NCI-H774 (cell line): ENCODE measurements at regions not wholly inside any gene's neighbourhood (a gene's known extent, or its start where the extent isn't known, plus 50 kb on each side); places are given as distances from the start of the nearest gene placed in this dataset.
A peak's percentile ranks its signal among the peaks of the same experiment; 100 is the strongest.
"Not testable (repeated sequence)": the region's sequence is repeated elsewhere in the genome, so short reads cannot be mapped to it uniquely, and the experiment has no call there.

Experiments used
- DNase-seq: peaks from one replicate; lab custom pipeline; 2025; lab: John Stamatoyannopoulos, UW

DNA sequence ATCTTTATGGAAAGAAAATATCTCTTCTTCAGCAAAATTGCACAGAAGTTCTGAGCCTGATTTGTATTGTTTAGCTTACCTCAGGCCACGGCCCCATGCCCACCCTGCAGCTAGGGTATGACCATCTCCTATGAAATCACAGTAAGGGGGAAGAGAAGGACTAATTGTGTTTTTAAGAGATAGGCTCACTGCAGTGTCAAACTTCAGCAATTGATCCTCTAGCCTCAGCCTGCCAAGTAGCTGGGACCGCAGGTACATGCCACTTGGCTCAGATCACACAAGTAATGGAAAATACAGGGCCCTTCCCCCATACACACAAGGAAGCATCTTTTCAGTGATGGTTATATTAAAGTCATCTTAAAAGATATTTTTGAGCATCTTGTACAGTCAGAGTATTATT is 60.0 kb downstream of the DMAC1 start:
- no peak for DNase-seq

DNA sequence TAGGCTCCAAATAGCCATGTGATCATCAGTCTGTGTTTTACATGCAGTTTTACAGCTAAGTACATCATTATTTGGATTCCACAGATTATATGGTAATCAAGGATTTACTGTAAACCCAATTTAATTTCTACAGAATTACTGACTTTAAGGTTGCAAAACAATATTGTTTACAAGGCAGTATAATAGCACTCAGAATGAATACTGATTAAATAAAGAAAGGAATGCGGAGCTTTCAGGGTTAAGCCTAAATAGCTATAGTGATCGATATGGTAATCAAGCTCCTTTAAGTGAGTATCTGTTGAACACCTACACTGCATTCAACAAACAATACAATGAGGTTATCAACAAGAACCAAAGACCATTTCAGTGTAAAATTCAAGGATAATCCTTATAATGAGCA is 64.3 kb downstream of the DMAC1 start:
- no peak for DNase-seq

DNA sequence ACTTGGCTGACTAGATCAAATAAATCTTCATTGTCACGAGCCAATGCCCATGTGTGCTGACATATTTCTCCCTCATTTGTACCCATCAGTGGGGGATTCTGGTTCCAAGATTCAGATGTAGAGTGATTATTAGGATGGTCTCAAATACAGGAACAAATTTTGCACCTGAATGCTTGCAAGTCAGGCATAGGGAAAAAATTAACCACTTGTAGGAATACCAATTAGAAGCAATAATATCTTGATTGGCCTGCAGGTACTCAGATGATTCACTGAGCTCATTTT is 69.5 kb downstream of the DMAC1 start:
- no peak for DNase-seq

DNA sequence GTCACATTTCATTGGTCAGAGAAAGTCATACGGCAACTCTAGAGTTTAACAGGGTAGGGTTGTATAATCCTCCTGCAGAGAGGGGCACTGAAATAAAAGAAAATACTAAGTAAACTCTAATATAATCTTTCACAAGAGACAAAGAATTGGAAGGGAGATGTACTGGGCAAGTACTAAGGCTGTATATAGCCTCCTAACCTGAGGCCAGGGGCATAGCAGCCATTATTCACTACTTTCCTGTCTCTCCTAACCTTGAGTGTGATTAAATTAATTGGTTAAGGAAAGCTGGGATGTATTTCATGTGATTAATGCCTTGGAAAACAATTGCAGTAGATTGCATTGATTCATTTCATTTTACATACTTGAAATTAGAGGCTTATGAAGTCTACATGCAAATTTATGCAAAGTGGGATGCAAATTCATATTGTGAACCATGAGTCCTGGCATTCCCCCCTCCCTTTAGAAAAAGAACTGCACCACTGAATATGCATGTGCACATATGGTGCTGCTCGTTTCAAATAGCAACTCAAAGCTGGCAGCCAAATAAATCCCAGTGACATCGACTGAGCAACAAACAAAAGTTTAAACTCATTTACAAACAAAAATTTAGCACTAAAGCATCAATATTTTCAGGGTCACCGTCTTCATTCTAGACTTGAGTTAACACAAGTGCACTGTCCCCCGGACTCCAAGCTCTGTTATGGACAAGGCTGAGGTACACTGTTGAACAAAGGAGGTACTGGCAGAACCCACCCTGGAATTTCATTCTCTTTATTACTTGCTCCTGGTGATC is 70.0 kb downstream of the DMAC1 start:
- DNase-seq: no peak

DNA sequence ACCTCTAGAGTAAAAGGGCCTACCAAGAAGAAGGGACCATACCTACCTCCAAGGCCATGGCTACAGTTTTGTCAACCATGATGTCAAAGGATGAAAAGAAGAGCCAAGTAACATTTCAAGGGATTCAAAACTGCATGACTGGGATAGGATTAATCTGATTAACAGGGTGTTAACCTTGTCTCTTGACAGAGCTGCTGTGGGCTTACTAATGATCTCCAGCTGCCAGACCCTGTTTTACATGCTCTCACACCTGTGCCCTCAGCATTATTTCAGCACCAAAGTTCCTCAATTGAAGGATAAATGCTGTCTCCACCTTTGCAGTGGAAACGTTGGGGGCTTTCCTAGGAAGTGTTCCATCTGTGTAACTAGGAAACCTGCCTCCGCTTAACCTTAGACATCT is 78.3 kb downstream of the DMAC1 start:
- DNase-seq: no peak

DNA sequence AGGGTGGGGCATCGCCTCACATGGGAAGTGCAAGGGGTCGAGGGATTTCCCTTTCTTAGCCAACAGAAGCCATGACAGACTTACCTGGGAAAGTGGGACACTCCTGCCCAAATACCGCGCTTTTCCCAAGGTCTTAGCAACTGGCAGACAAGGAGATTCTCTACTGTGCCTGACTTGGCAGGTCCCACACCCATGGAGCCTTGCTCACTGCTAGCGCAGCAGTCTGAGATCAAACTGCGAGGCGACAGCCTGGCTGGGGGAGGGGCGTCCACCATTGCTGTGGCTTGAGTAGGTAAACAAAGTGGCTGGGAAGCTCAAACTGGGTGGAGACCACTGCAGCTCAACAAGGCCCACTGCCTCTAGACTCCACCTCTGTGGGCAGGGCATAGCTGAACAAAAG is 86.5 kb downstream of the DMAC1 start:
- DNase-seq: not testable (repeated sequence)

DNA sequence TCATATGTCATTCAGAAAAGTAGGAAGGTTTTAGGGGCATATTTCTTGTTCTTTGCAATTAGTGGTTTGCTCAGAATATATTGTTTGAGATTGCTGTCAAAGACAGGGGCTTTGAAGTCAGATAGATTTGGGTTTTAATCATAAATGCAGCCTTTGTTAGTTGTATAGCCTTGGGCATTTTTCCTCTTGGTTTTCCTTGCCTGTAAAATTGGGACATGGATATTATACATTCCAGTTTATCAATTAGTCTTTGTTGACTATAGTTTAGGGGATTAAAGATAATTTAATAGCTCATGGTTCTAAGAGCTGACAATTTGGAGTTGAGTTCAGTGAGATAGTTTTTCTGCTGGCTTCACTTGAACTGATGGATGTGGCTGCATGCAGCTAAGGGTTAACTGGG is 88.9 kb downstream of the DMAC1 start:
- no peak for DNase-seq

DNA sequence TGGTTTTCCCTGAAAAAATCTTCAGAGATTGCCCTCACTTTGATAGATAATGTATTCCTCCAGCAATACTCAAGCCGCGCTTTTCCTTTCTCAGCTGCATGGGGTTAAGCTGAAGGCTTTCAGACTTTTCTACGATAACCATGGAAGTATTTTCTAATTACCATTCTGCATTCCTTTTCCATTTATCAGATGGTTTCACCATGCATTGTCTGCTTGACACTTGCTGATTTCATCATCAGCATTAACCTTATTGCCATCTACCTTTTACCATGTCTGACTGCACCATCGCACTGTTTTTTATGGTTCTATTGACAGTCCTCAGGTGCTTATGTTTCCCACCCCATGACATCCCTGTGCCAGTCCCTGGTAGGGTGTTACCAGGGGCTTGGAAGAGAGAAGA is 91.6 kb downstream of the DMAC1 start:
- no peak for DNase-seq

DNA sequence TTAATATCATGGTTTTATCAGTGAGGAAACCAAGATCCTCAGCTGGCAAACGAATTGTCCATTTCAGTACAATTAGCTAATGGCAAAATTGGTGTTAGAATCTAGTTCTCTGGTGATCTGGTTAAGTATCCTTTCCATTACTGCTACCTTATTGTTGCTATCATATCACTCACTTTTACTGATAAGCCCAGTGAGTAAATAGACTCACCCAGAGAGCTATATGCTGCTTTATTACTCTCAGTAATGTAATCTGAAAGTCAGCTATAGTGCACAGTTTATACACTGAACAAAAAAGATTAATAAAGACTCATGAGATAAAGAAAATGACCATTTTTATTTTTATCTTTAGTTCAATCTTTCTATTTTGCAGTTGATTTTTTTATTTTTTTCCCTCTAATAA is 95.0 kb downstream of the DMAC1 start:
- no peak for DNase-seq

DNA sequence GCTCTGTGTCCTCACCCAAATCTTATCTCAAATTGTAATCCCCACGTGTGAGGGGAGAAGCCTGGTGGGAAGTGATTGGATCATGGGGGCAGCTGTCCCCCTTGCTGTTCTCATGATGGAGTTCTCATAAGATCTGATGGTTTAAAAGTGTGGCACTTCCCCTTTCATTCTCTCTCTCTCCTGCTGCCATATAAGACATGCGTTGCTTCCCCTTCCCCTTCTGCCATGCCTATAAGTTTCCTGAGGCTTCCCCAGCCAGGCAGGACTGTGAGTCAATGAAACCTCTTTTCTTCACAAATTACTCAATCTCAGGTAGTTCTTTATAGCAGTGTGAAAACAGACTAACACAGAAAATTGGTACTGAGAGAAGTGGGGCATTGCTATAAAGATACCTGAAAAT is 107.7 kb downstream of the DMAC1 start:
- DNase-seq: no peak

DNA sequence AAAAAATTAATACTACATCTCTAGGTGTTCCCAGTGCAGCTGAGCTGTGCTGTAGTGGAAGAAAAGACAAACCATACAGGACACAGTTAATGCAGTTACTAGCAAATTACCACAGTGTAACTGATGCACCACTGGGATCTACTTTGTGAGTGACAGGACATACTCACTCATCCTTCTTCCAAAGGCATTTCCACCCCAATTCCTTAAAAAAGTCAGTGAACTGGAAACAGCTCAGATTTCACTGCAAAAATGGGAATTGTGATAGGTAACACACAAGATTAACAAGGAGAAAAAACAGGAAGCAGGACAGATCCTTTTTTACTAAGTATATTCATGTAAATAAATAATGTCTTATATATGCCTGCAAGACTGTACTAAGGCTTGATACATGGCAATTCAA is 109.6 kb downstream of the DMAC1 start:
- DNase-seq: no peak

DNA sequence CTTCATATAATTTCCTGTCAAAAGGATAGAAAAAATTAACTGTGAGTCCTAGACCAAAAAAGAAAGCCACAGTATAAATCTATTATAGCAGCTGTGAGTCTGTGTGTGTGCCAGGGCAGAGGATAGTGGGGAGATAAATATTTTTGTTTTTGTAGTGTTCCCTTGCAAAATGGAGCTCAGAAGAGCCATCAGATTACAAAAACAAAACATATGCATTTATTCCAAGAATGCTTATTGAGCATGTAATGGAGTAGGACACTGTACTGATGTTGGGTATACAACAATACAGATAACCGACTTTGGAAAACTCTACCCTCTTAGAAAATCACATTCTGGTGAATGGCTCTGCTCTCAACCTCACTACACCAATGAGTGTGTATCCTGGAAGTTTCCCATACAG is 111.0 kb downstream of the DMAC1 start:
- DNase-seq: no peak

DNA sequence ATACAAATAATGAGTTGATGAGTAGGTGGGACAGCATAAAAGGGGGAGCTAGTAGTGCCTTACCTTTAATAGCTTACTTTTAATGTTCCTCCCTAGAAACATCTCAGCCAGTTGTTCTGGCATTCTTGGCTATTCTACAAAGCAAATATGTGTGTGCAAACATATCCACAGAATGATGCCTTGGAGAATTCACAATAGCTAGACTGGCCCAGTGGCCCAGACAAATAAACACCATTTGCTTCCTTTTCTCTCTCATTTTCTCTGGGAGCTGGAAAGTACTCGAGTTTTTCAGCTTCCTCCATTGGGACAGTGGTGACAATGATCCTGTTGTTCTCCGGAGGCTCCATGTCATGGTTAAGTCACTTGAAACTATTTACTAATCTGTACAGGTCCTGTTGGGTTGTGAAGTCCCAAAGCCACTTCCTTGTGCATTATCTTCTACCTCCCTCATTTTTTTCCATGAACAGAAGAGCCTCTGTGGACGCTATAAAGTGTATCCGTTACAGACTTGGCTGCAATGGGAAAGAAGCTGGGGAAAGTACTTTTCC is 122.9 kb downstream of the DMAC1 start:
- no peak for DNase-seq

DNA sequence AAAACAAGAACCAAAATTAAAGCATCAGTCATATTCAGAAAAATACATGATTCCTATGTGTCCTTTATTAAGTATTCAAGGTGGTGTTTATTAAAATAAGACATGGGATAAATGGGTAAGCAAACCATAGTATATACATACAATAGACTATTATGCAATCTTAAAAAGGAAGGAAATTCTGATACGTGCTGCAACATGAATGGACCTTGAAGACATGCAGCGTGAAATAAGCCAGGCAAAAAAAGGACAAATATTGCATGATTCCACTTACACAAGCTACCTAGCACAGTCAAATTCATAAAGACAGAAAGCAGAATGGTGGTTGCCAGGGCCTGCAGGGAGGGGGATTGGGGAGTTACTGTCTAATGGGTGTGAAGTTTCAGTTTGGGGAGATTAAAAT is 127.7 kb downstream of the DMAC1 start:
- no peak for DNase-seq

DNA sequence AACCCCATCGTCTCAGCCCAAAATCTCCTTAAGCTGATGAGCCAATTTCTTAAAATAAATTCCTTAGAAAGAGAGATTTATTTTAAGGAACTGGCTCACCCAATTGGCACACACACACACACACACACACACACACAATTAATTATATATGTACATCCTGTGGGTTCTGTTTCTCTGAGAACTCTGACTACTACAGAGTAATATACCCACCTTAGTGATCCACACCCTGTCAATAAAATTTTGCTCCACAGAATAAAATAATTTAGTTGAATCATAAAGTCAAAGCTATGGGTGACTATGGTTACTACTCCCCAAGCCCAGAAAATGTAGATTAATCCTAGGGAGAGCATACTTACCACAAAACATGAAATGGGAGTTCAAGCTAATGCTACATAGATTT is 131.0 kb downstream of the DMAC1 start:
- DNase-seq: no peak

DNA sequence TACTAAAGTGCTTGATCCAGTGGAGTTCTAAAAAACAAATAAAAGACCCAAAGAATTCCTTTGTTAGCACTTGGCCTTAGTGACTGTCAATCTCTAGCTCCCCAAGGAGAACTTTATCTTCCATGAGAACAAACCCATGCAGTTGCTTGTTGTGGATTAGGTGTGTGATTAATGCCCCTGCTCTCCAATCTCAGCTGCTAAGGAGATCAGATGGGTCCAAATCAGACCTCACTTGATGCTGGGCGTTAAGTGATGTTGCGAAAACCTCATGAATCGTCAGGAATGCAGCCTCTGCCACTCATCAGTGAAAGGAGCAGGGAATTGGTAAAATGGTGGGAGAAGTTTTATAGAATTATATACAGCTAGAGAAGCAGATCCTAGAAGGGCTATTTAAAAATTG is 133.7 kb downstream of the DMAC1 start:
- DNase-seq: no peak

DNA sequence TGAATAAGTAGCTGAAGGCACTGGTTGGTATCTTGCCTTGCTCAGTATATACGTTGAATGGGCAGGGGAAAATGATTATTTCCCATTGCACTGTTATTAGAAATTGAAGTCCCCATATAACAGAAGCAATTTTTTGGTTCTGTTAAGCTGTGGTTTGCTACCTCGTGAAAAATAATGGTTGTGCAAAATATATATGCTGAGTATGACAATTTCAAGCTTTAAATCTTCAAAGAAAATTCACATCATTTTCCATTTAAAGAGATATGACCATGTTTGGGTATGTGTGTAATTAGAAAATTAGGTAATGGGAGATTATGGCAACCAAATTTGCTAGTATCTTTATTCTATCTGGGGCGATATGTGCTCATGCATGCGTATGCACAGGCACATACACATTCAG is 139.8 kb downstream of the DMAC1 start:
- DNase-seq: no peak

DNA sequence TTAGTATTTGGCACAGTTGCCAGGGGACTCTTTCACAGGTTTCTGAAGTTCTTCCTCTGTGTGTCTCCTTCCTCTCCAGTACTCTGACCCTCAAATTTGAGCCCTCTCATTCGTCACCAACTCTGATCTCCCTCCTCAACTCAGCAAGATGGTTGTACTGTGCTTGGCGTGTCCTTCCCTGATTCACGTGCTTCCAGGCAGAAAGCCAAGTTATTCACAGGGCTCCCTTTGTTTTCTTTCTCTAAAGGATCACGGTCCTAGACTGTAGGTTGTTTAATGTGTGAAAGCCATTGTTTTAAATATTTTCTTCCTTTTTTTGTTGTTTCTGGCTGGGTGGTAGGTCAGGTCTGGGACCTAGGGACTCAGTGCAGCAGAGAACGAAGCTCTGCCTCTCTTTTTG is 142.9 kb downstream of the DMAC1 start:
- peak; percentile 22 for DNase-seq

DNA sequence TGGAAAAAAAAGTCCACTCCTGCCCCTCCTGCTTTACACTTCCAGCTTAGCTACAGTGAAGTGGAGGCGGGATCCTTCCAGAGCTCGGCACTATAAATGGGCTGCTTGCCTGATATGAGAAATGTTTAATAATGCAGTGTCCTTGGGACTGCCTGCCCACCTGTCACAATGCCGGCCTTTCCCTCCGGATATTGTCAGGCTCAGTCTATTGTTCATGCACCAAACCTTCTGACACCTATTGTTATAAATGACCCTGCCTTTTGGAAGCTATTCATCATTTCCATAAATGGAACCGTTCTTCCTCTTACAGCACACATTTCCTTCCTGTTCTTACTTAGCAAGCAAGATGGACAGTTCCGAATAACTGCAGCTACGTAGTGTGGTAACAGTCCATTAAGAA is 146.3 kb downstream of the DMAC1 start:
- no peak for DNase-seq

DNA sequence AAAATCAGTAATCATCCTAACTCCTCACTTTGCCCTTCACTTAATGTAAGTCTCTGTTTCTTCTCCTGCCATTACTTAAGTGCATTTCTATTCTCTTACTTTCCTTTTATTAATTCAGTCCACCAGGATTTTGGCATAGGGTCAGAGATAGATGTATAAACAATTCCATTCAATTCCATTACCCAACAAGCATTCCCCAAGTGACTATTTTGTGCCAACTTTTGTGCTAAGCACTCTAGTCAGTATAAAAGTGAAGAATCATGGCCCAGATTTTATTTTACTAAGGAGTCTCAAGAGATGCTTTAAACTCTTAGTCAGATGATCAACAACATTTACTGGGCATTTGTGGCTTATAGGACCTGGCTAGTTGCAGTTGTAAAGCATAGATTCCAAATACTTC is 159.3 kb downstream of the DMAC1 start:
- DNase-seq: no peak

DNA sequence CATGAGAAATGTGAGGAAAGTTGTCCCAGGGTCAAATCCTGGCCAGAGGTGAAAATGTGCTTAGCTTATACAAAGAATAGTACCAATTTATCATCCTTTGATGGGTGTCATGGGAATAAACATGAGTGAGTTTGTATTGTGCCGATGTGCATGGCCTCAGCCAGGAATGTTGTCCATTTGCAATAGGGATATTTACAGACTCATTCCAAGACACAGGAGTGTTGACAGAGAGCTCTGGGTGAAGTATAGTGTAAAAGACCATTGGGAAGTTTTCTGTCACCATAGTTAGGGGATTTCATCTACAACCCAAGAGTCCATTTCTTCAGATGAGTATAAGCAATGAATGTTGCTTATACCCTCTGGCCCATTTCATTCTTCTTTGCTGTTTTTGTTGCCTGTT is 160.1 kb downstream of the DMAC1 start:
- no peak for DNase-seq

DNA sequence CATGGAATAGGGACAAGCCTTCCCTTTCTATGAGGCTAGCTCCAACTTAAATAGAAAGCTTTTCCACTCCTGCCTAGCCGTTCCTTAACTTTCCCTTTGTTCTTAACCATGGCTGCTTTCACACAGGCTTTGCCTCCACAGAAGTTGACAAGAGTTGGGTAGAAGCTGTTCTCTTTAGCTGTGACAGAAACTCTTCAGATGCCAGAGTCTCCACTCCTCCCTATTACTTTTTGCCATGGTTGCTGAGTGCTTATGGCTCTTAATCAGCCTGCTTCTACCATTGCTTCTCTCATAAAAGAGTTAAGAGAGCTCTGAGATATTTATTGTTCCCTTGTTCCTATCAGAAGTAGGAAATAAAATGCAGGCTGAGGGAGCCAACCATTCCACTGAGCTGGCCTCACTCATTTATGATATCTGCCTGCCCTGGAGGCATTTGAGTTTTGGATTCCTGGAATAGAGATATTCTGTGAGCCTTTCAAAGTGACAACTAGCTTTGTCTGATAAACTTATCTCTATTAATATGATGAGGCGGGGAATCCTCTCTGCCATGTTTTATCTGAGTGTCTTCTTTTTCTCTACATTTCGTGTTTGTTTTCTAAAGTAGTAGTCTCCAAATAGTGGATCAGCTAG is 162.6 kb downstream of the DMAC1 start:
- no peak for DNase-seq

DNA sequence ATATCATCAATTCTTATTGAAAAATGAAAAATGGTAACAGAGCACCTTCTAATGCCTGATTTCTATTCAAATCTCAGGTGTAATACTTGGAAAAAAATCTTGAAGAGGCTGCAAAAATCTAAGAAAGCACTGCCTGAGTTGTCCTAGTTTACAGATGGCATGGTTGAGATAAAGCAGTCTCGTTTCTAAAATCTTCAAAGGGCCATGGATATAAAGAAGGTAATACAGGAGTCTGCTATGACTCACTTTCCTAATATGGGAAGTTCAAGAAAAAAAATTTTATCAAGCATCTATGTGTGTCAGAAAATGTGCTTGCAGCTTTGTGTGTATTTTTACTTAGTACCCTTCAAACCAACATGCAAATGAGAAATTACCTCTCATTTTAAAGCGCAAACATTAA is 163.3 kb downstream of the DMAC1 start:
- no peak for DNase-seq

DNA sequence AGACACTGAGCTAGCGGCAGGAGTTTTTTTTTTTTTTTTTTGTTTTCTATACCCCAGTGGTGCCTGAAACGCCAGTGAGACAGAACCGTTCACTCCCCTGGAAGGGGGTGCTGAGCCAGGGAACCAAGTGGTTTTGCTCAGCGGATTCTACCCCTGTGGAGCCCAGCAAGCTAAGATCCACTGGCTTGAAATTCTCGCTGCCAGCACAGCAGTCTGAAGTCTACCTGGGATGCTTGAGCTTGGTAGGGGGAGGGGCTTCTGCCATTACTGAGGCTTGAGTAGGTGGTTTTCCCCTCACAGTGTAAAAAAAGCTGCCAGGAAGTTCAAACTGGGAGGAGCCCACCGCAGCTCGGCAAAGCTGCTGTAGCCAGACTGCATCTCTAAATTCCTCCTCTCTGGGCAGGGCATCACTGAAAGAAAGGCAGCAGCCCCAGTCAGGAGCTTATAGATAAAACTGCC is 173.0 kb downstream of the DMAC1 start:
- DNase-seq: not testable (repeated sequence)
